ENCODE measurements at regions not wholly inside any gene's neighbourhood (a gene's known extent, or its start where the extent isn't known, plus 50 kb on each side); places are given as distances from the start of the nearest gene placed in this dataset.
A peak's percentile ranks its signal among the peaks of the same experiment; 100 is the strongest.

GRCh38 chr5:163706053-163706771, 200.8 kb downstream of the MAT2B start:
- Histone ChIP-seq H2AFZ (ENCODE audit: insufficient read depth, low read length, poor library complexity) (no peak overlapping the region), H4K8ac (ENCODE audit: low read depth, low read length) (no peak overlapping the region), H3K4me1 (ENCODE audit: control insufficient read depth in 1 of 2, insufficient read depth in 2 of 2, low read length in 2 of 2) (no peaks in the 10 kb centered on the region), H4K91ac (ENCODE audit: low read depth, low read length) (no peak overlapping the region), H3K4me2 (ENCODE audit: low read length) (no peak overlapping the region), H3K4ac (ENCODE audit: low read depth, low read length) (no peak overlapping the region), H2BK120ac (ENCODE audit: insufficient read depth, low read length, poor library complexity) (no peak overlapping the region), H3K27me3 (ENCODE audit: insufficient read depth, low read length) (no peaks in the 10 kb centered on the region), H3K79me2 (ENCODE audit: control insufficient read depth, insufficient read depth, low read length, poor library complexity) (no peaks in the 10 kb centered on the region), H3K79me1 (ENCODE audit: low read length) (no peaks in the 10 kb centered on the region), H3K18ac (ENCODE audit: low read length) (no peak overlapping the region), H4K12ac (ENCODE audit: low read depth, low read length) (no peak overlapping the region), H3K4me3 (ENCODE audit: low read depth, low read length) (no peak overlapping the region), H2BK12ac (ENCODE audit: low read length) (no peak overlapping the region), H3K9ac (ENCODE audit: low read length) (no peak overlapping the region), H3K14ac (ENCODE audit: low read length) (no peak overlapping the region), H3K23ac (ENCODE audit: low read length) (no peak overlapping the region), H3K36me3 (ENCODE audit: control insufficient read depth in 1 of 2, insufficient read depth in 2 of 2, low read length in 2 of 2) (no peaks in the 10 kb centered on the region), H2AK5ac (ENCODE audit: low read length) (no peak overlapping the region), H2BK5ac (ENCODE audit: low read depth, low read length, poor library complexity) (no peak overlapping the region), H3K9me3 (ENCODE audit: insufficient read depth, low read depth, low read length) (no peaks in the 10 kb centered on the region), H3K27ac (ENCODE audit: low read depth, low read length) (no peak overlapping the region)
- no peak for DNase-seq
- WGBS (ENCODE audit: extremely low coverage, insufficient coverage, insufficient read length): no CpG with 5 or more reads among the region's 4 CpGs

- Histone ChIP-seq H3K9ac (ENCODE audit: low read length) (no peak overlapping the region), H2BK5ac (ENCODE audit: low read depth, low read length, poor library complexity) (no peak overlapping the region), H3K79me1 (ENCODE audit: low read length) (no peaks in the 10 kb centered on the region), H3K4me1 (ENCODE audit: control insufficient read depth in 1 of 2, insufficient read depth in 2 of 2, low read length in 2 of 2) (no peaks in the 10 kb centered on the region), H2BK120ac (ENCODE audit: insufficient read depth, low read length, poor library complexity) (no peak overlapping the region), H3K14ac (ENCODE audit: low read length) (no peak overlapping the region), H3K27me3 (ENCODE audit: insufficient read depth, low read length) (no peaks in the 10 kb centered on the region), H2AK5ac (ENCODE audit: low read length) (no peak overlapping the region), H4K91ac (ENCODE audit: low read depth, low read length) (no peak overlapping the region), H3K9me3 (ENCODE audit: insufficient read depth, low read depth, low read length) (no peaks in the 10 kb centered on the region), H3K23ac (ENCODE audit: low read length) (no peak overlapping the region), H2AFZ (ENCODE audit: insufficient read depth, low read length, poor library complexity) (no peak overlapping the region), H4K8ac (ENCODE audit: low read depth, low read length) (no peak overlapping the region), H3K79me2 (ENCODE audit: control insufficient read depth, insufficient read depth, low read length, poor library complexity) (no peaks in the 10 kb centered on the region), H3K4me2 (ENCODE audit: low read length) (no peak overlapping the region), H3K27ac (ENCODE audit: low read depth, low read length) (no peak overlapping the region), H2BK12ac (ENCODE audit: low read length) (no peak overlapping the region), H3K18ac (ENCODE audit: low read length) (no peak overlapping the region), H3K36me3 (ENCODE audit: control insufficient read depth in 1 of 2, insufficient read depth in 2 of 2, low read length in 2 of 2) (no peaks in the 10 kb centered on the region), H3K4ac (ENCODE audit: low read depth, low read length) (no peak overlapping the region), H3K4me3 (ENCODE audit: low read depth, low read length) (no peak overlapping the region), H4K12ac (ENCODE audit: low read depth, low read length) (no peak overlapping the region)
- DNase-seq: peak; percentile 15 to 42
Observed at GRCh38 chr5:163712011-163712410, 206.6 kb downstream of the MAT2B start.

GRCh38 chr5:163718272-163718671, 212.9 kb downstream of the MAT2B start:
- Histone ChIP-seq H4K12ac (ENCODE audit: low read depth, low read length) (no peak overlapping the region), H3K14ac (ENCODE audit: low read length) (no peak overlapping the region), H2BK12ac (ENCODE audit: low read length) (no peak overlapping the region), H3K79me2 (ENCODE audit: control insufficient read depth, insufficient read depth, low read length, poor library complexity) (no peaks in the 10 kb centered on the region), H3K4me3 (ENCODE audit: low read depth, low read length) (no peak overlapping the region), H2AK5ac (ENCODE audit: low read length) (no peak overlapping the region), H4K8ac (ENCODE audit: low read depth, low read length) (no peak overlapping the region), H3K18ac (ENCODE audit: low read length) (no peak overlapping the region), H3K9me3 (ENCODE audit: insufficient read depth, low read depth, low read length) (no peaks in the 10 kb centered on the region), H3K27me3 (ENCODE audit: insufficient read depth, low read length) (no peaks in the 10 kb centered on the region), H3K9ac (ENCODE audit: low read length) (no peak overlapping the region), H3K27ac (ENCODE audit: low read depth, low read length) (peak overlapping the region; percentile 38), H3K36me3 (ENCODE audit: control insufficient read depth in 1 of 2, insufficient read depth in 2 of 2, low read length in 2 of 2) (no peaks in the 10 kb centered on the region), H3K4ac (ENCODE audit: low read depth, low read length) (no peak overlapping the region), H3K4me2 (ENCODE audit: low read length) (no peak overlapping the region), H3K23ac (ENCODE audit: low read length) (no peak overlapping the region), H3K4me1 (ENCODE audit: control insufficient read depth in 1 of 2, insufficient read depth in 2 of 2, low read length in 2 of 2) (peaks cover 0 to 4% of the 10 kb centered on the region in 2 experiments), H4K91ac (ENCODE audit: low read depth, low read length) (peak overlapping the region; percentile 50), H3K79me1 (ENCODE audit: low read length) (no peaks in the 10 kb centered on the region), H2AFZ (ENCODE audit: insufficient read depth, low read length, poor library complexity) (no peak overlapping the region), H2BK5ac (ENCODE audit: low read depth, low read length, poor library complexity) (no peak overlapping the region), H2BK120ac (ENCODE audit: insufficient read depth, low read length, poor library complexity) (no peak overlapping the region)
- WGBS (ENCODE audit: extremely low coverage, insufficient coverage, insufficient read length): no CpG with 5 or more reads among the region's 5 CpGs
- peak; percentile 76 to 83 for DNase-seq

GRCh38 chr5:163724305-163724704, 218.9 kb downstream of the MAT2B start:
- H2AK5ac ChIP-seq (ENCODE audit: low read length): no peak overlapping the region
- no peak overlapping the region for H3K27ac ChIP-seq (ENCODE audit: low read depth, low read length)
- no peak overlapping the region for H4K12ac ChIP-seq (ENCODE audit: low read depth, low read length)
- H3K27me3 ChIP-seq (ENCODE audit: insufficient read depth, low read length): no peaks in the 10 kb centered on the region
- no peak overlapping the region for H3K18ac ChIP-seq (ENCODE audit: low read length)
- no peak overlapping the region for H2BK5ac ChIP-seq (ENCODE audit: low read depth, low read length, poor library complexity)
- H3K4me3 ChIP-seq (ENCODE audit: low read depth, low read length): no peak overlapping the region
- no peak for DNase-seq
- no peaks in the 10 kb centered on the region for H3K79me2 ChIP-seq (ENCODE audit: control insufficient read depth, insufficient read depth, low read length, poor library complexity)
- no peak overlapping the region for H3K14ac ChIP-seq (ENCODE audit: low read length)
- H2BK120ac ChIP-seq (ENCODE audit: insufficient read depth, low read length, poor library complexity): no peak overlapping the region
- no peak overlapping the region for H3K23ac ChIP-seq (ENCODE audit: low read length)
- H2BK12ac ChIP-seq (ENCODE audit: low read length): no peak overlapping the region
- H3K4me2 ChIP-seq (ENCODE audit: low read length): no peak overlapping the region
- H3K9ac ChIP-seq (ENCODE audit: low read length): no peak overlapping the region
- H3K36me3 ChIP-seq (ENCODE audit: control insufficient read depth in 1 of 2, insufficient read depth in 2 of 2, low read length in 2 of 2): no peaks in the 10 kb centered on the region
- no CpG with 5 or more reads among the region's 3 CpGs for WGBS (ENCODE audit: extremely low coverage, insufficient coverage, insufficient read length)
- no peak overlapping the region for H2AFZ ChIP-seq (ENCODE audit: insufficient read depth, low read length, poor library complexity)
- H4K8ac ChIP-seq (ENCODE audit: low read depth, low read length): no peak overlapping the region
- no peaks in the 10 kb centered on the region for H3K79me1 ChIP-seq (ENCODE audit: low read length)
- no peak overlapping the region for H3K4ac ChIP-seq (ENCODE audit: low read depth, low read length)
- H3K4me1 ChIP-seq (ENCODE audit: control insufficient read depth in 1 of 2, insufficient read depth in 2 of 2, low read length in 2 of 2): no peaks in the 10 kb centered on the region
- no peaks in the 10 kb centered on the region for H3K9me3 ChIP-seq (ENCODE audit: insufficient read depth, low read depth, low read length)
- H4K91ac ChIP-seq (ENCODE audit: low read depth, low read length): no peak overlapping the region

Data from trophoblast cell (in vitro differentiated cells and primary cell).